ENCODE measurements at regions not wholly inside any gene's neighbourhood (a gene's known extent, or its start where the extent isn't known, plus 50 kb on each side); places are given as distances from the start of the nearest gene placed in this dataset.

- Histone ChIP-seq H3K9me3 (ENCODE audit: control insufficient read depth, insufficient read depth, low read length) (no peaks in the 10 kb centered on the region), H3K4me1 (ENCODE audit: control insufficient read depth, insufficient read depth, low read length) (no peaks in the 10 kb centered on the region), H3K36me3 (ENCODE audit: control insufficient read depth, insufficient read depth, low read length) (peaks cover 3% of the 10 kb centered on the region), H3K27ac (ENCODE audit: low read depth, low read length) (no peak overlapping the region), H3K4me3 (ENCODE audit: low read depth, low read length) (no peak overlapping the region), H3K27me3 (ENCODE audit: control insufficient read depth, insufficient read depth, low read length) (no peaks in the 10 kb centered on the region)
- peak in 1 of 6 donors; percentile 7 for DNase-seq (ENCODE audit: low read depth in 4 of 6, low spot score in 6 of 6)
- WGBS (ENCODE audit: insufficient coverage): 100% methylated on average over 1 of the region's 3 CpGs
These were observed 559.5 kb downstream of the UTRN start for GRCh38 chr6:144844596-144844995.

DNA sequence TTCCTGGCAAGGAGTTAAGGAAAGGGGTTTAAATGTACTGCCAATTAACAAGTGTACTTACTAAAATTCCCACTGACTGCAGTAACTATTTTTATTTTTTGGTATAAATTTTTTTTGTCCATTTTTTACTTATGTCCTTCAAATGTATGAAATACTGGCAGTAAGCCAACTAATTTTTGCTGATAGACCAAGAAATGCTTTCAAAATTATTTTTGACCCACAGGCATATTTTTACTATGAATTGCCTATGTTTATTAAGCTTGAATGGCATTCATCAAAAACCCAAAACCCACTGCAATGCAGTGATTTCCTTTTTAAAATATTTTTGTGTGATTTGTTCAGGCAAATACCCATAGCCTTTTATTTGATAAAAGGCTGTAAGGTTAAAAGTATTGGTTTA is 560.1 kb downstream of the UTRN start:
- no peak overlapping the region for H3K4me3 ChIP-seq (ENCODE audit: low read depth, low read length)
- DNase-seq (ENCODE audit: low read depth in 4 of 6, low spot score in 6 of 6): no peak
- H3K4me1 ChIP-seq (ENCODE audit: control insufficient read depth, insufficient read depth, low read length): no peaks in the 10 kb centered on the region
- H3K27ac ChIP-seq (ENCODE audit: low read depth, low read length): no peak overlapping the region
- H3K27me3 ChIP-seq (ENCODE audit: control insufficient read depth, insufficient read depth, low read length): no peaks in the 10 kb centered on the region
- H3K9me3 ChIP-seq (ENCODE audit: control insufficient read depth, insufficient read depth, low read length): no peaks in the 10 kb centered on the region
- H3K36me3 ChIP-seq (ENCODE audit: control insufficient read depth, insufficient read depth, low read length): peaks cover 3% of the 10 kb centered on the region

DNA sequence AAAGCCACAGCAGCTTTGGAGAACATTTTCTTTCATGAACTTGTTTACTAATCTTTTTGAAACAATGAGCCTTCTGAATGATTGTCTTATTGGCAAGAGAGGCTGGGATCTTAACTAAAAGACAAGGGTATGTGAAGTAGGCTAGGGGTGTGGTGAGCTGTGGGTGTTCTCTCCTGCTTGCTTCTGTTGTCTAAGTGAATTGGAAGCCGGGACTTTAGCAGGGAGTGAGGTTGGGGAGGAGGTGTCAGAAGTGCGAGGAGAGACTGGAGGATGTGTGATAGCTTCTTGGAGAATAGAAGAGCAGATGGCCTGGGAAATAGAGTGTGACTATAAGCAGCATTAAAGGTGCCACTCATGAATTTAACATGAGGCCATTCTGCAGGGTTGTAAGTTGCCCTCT is 562.8 kb downstream of the UTRN start:
- Histone ChIP-seq H3K36me3 (ENCODE audit: control insufficient read depth, insufficient read depth, low read length) (no peaks in the 10 kb centered on the region), H3K9me3 (ENCODE audit: control insufficient read depth, insufficient read depth, low read length) (no peaks in the 10 kb centered on the region), H3K27me3 (ENCODE audit: control insufficient read depth, insufficient read depth, low read length) (no peaks in the 10 kb centered on the region), H3K27ac (ENCODE audit: low read depth, low read length) (no peak overlapping the region), H3K4me3 (ENCODE audit: low read depth, low read length) (no peak overlapping the region), H3K4me1 (ENCODE audit: control insufficient read depth, insufficient read depth, low read length) (no peaks in the 10 kb centered on the region)
- peak in 2 of 6 donors; percentile 16 to 33 for DNase-seq (ENCODE audit: low read depth in 4 of 6, low spot score in 6 of 6)
- 49% methylated on average over 2 of the region's 2 CpGs for WGBS (ENCODE audit: insufficient coverage)

GRCh38 chr6:144849920-144850319 is 564.8 kb downstream of the UTRN start:
- Histone ChIP-seq H3K4me3 (ENCODE audit: low read depth, low read length) (no peak overlapping the region), H3K27me3 (ENCODE audit: control insufficient read depth, insufficient read depth, low read length) (no peaks in the 10 kb centered on the region), H3K9me3 (ENCODE audit: control insufficient read depth, insufficient read depth, low read length) (no peaks in the 10 kb centered on the region), H3K27ac (ENCODE audit: low read depth, low read length) (no peak overlapping the region), H3K4me1 (ENCODE audit: control insufficient read depth, insufficient read depth, low read length) (no peaks in the 10 kb centered on the region), H3K36me3 (ENCODE audit: control insufficient read depth, insufficient read depth, low read length) (no peaks in the 10 kb centered on the region)
- WGBS (ENCODE audit: insufficient coverage): 94% methylated on average over 2 of the region's 2 CpGs
- no peak for DNase-seq (ENCODE audit: low read depth in 4 of 6, low spot score in 6 of 6)

- no CpG with 5 or more reads among the region's 4 CpGs for WGBS (ENCODE audit: insufficient coverage)
- H3K27me3 ChIP-seq (ENCODE audit: control insufficient read depth, insufficient read depth, low read length): no peaks in the 10 kb centered on the region
- no peaks in the 10 kb centered on the region for H3K4me1 ChIP-seq (ENCODE audit: control insufficient read depth, insufficient read depth, low read length)
- DNase-seq (ENCODE audit: low read depth in 4 of 6, low spot score in 6 of 6): no peak
- no peak overlapping the region for H3K27ac ChIP-seq (ENCODE audit: low read depth, low read length)
- H3K9me3 ChIP-seq (ENCODE audit: control insufficient read depth, insufficient read depth, low read length): no peaks in the 10 kb centered on the region
- H3K36me3 ChIP-seq (ENCODE audit: control insufficient read depth, insufficient read depth, low read length): no peaks in the 10 kb centered on the region
- no peak overlapping the region for H3K4me3 ChIP-seq (ENCODE audit: low read depth, low read length)
These were observed 568.5 kb downstream of the UTRN start for GRCh38 chr6:144853603-144854002.

GRCh38 chr6:144854654-144855053 is 569.5 kb downstream of the UTRN start:
- Histone ChIP-seq H3K27ac (ENCODE audit: low read depth, low read length) (no peak overlapping the region), H3K36me3 (ENCODE audit: control insufficient read depth, insufficient read depth, low read length) (no peaks in the 10 kb centered on the region), H3K4me3 (ENCODE audit: low read depth, low read length) (no peak overlapping the region), H3K4me1 (ENCODE audit: control insufficient read depth, insufficient read depth, low read length) (no peaks in the 10 kb centered on the region), H3K9me3 (ENCODE audit: control insufficient read depth, insufficient read depth, low read length) (no peaks in the 10 kb centered on the region), H3K27me3 (ENCODE audit: control insufficient read depth, insufficient read depth, low read length) (no peaks in the 10 kb centered on the region)
- DNase-seq (ENCODE audit: low read depth in 4 of 6, low spot score in 6 of 6): no peak
- 80% methylated on average over 1 of the region's 1 CpG for WGBS (ENCODE audit: insufficient coverage)

- Histone ChIP-seq H3K9me3 (ENCODE audit: control insufficient read depth, insufficient read depth, low read length) (no peaks in the 10 kb centered on the region), H3K27ac (ENCODE audit: low read depth, low read length) (no peak overlapping the region), H3K36me3 (ENCODE audit: control insufficient read depth, insufficient read depth, low read length) (no peaks in the 10 kb centered on the region), H3K27me3 (ENCODE audit: control insufficient read depth, insufficient read depth, low read length) (no peaks in the 10 kb centered on the region), H3K4me3 (ENCODE audit: low read depth, low read length) (no peak overlapping the region), H3K4me1 (ENCODE audit: control insufficient read depth, insufficient read depth, low read length) (no peaks in the 10 kb centered on the region)
- DNase-seq (ENCODE audit: low read depth in 4 of 6, low spot score in 6 of 6): no peak
These were observed 570.2 kb downstream of the UTRN start for GRCh38 chr6:144855375-144855774.

GRCh38 chr6:144855812-144856531 is 570.8 kb downstream of the UTRN start:
- no peak for DNase-seq (ENCODE audit: low read depth in 4 of 6, low spot score in 6 of 6)
- Histone ChIP-seq H3K9me3 (ENCODE audit: control insufficient read depth, insufficient read depth, low read length) (no peaks in the 10 kb centered on the region), H3K36me3 (ENCODE audit: control insufficient read depth, insufficient read depth, low read length) (no peaks in the 10 kb centered on the region), H3K27me3 (ENCODE audit: control insufficient read depth, insufficient read depth, low read length) (no peaks in the 10 kb centered on the region), H3K27ac (ENCODE audit: low read depth, low read length) (no peak overlapping the region), H3K4me1 (ENCODE audit: control insufficient read depth, insufficient read depth, low read length) (no peaks in the 10 kb centered on the region), H3K4me3 (ENCODE audit: low read depth, low read length) (no peak overlapping the region)
- 89% methylated on average over 1 of the region's 2 CpGs for WGBS (ENCODE audit: insufficient coverage)

DNA sequence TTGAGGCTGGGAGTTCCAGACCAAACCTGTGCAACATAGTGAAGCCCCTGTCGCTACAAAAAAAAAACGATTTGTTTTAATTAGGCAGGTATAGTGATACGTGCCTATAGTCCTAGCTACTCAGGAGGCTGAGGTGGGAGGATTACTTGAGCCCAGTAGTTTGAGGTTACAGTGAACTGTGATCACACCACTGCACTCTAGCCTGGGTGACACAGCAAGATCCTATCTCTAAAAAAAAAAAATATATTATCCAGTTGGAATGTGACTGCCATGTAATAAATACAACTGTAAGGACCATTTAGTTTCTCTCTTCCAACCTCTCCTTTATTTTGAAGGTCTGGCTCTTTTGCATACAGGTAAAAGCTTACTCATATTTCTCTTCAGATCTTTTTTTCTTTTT is 571.5 kb downstream of the UTRN start:
- Histone ChIP-seq H3K4me3 (ENCODE audit: low read depth, low read length) (no peak overlapping the region), H3K27me3 (ENCODE audit: control insufficient read depth, insufficient read depth, low read length) (no peaks in the 10 kb centered on the region), H3K36me3 (ENCODE audit: control insufficient read depth, insufficient read depth, low read length) (no peaks in the 10 kb centered on the region), H3K4me1 (ENCODE audit: control insufficient read depth, insufficient read depth, low read length) (no peaks in the 10 kb centered on the region), H3K27ac (ENCODE audit: low read depth, low read length) (no peak overlapping the region), H3K9me3 (ENCODE audit: control insufficient read depth, insufficient read depth, low read length) (no peaks in the 10 kb centered on the region)
- DNase-seq (ENCODE audit: low read depth in 4 of 6, low spot score in 6 of 6): no peak
- no CpG with 5 or more reads among the region's 3 CpGs for WGBS (ENCODE audit: insufficient coverage)

GRCh38 chr6:144857086-144857485 is 572.0 kb downstream of the UTRN start:
- no peaks in the 10 kb centered on the region for H3K9me3 ChIP-seq (ENCODE audit: control insufficient read depth, insufficient read depth, low read length)
- no CpG with 5 or more reads among the region's 3 CpGs for WGBS (ENCODE audit: insufficient coverage)
- DNase-seq (ENCODE audit: low read depth in 4 of 6, low spot score in 6 of 6): no peak
- no peak overlapping the region for H3K27ac ChIP-seq (ENCODE audit: low read depth, low read length)
- no peaks in the 10 kb centered on the region for H3K27me3 ChIP-seq (ENCODE audit: control insufficient read depth, insufficient read depth, low read length)
- no peaks in the 10 kb centered on the region for H3K4me1 ChIP-seq (ENCODE audit: control insufficient read depth, insufficient read depth, low read length)
- no peaks in the 10 kb centered on the region for H3K36me3 ChIP-seq (ENCODE audit: control insufficient read depth, insufficient read depth, low read length)
- H3K4me3 ChIP-seq (ENCODE audit: low read depth, low read length): no peak overlapping the region
